Fibroblast of skin of right quadriceps (primary cell): ENCODE measurements at regions not wholly inside any gene's neighbourhood (a gene's known extent, or its start where the extent isn't known, plus 50 kb on each side); places are given as distances from the start of the nearest gene placed in this dataset.
"Not testable (repeated sequence)": the region's sequence is repeated elsewhere in the genome, so short reads cannot be mapped to it uniquely, and the experiment has no call there.

Experiments
- DNase-seq: peaks from one replicate; pipeline ENCODE4 v3.0.0-alpha.2; 2013

GRCh38 chr4:128688033-128688721, 121.3 kb upstream of the JADE1 start:
- DNase-seq = no peak

DNA sequence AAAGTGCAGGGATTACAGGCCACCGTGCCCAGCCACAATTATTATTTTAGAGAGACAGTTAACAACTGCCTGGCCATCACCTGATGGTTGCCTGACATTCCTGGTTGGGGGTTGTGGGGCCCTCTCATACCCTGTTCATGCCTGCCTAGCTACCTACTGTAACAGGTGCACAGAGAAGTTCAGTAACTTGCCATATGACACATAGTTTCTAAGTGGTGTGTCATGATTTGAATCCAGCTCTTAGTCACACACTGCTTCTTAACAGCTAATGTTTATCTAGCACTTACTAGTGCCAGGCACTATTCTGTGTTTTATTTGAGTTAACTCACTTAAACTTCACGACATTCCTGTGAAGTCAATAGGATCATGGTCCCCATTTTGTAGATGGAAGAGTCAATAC, 122.7 kb upstream of the JADE1 start:
- no peak for DNase-seq

DNA sequence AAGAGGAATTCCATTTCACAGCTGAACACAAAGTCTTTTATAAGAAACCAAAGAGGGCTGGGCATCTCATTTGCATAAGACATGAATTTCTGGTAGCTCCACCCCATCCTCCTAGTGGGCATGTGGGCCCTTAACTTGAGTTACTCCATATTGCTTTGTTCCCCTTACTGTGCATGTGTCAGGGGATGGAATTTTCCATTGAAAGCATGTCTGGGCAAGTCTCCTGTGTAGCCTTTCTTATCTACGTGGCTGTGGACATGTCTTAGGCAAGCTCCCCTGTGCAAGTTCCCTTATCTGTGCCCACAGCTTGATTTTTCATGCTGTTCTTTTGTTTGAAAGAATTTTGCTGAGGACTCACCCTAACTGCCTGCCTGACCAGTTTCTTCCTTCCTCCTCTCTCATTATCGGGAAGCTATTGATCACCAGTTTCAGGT, 123.5 kb upstream of the JADE1 start:
- DNase-seq = no peak

DNA sequence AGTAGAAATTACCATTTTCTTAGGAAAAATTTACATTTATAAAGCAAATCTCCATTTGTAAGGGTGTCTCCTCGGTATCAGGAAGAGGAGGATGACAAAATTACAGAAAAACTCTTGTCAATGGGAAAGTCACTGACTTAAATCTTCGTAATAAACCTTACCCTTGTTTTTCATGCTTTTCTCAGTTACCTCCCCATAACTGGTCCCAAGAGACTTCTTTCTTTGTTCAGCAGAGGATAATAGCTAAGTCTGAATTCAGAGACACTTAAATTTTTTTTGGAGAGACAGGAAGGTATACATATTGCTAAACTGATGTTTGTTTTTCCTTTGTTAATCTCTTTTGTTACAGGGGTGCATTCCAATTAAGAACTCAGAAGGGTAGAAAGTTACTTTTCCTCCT, 125.5 kb upstream of the JADE1 start:
- no peak for DNase-seq

GRCh38 chr4:128682942-128683666, 126.4 kb upstream of the JADE1 start:
- no peak for DNase-seq

DNA sequence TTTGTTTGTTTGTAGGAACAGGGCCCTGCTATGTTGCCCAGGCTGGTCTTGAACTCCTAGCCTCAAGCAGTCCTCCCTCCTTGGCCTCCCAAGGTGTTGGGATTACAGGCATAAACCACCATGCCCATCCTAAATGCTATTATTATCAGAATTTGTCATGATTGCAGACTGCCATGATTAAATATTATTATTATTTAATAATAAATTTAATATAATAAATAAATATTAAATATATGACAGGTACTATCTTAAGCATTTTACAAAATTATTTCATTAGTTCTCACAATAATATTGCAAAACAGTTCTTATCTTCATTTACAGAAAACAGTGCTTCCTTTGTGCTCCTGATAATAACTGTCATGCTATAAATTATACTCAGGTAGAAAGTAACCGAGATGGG, 133.4 kb upstream of the JADE1 start:
- no peak for DNase-seq

- no peak for DNase-seq
Measured at GRCh38 chr4:128675083-128675482, 134.4 kb upstream of the JADE1 start.

GRCh38 chr4:128673159-128673558, 136.3 kb upstream of the JADE1 start:
- not testable (repeated sequence) for DNase-seq

DNA sequence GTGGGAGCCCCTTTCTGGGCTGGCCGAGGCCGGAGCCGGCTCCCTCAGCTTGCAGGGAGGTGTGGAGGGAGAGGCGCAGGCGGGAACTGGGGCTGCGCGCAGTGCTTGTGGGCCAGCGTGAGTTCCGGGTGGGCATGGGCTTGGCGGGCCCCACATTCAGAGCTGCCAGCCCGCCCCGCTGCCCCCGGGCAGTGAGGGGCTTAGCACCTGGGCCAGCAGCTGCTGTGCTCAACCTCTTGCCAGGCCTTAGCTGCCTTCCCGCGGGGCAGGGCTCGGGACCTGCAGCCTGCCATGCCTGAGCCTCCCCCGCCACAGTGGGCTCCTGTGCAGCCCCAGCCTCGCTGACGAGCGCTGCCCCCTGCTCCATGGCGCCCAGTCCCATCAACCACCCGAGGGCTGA, 136.9 kb upstream of the JADE1 start:
- not testable (repeated sequence) for DNase-seq

- DNase-seq = no peak
Measured at GRCh38 chr4:128670513-128670912, 139.0 kb upstream of the JADE1 start.

DNA sequence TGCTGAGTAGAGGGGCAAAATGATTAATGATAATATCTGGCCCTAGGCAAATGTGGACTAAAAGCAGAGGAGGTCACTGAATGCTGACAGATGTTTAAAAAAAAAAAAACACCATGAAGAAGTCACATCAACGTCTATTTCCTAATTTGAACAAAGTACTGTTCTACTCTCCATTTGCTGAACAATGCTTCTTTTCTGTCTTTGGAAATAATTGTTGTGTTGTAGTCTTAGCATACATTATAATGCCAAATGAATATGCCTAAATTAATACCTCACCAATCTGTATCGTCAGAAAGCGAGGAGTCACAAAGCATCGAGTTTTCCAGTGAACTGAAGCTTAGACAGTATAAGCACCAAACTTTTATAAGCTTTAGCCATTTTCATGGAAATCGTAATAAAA, 140.9 kb upstream of the JADE1 start:
- DNase-seq = no peak

- no peak for DNase-seq
Measured at GRCh38 chr4:128665514-128665913, 144.0 kb upstream of the JADE1 start.

- DNase-seq = no peak
Measured at GRCh38 chr4:128663325-128663724, 146.2 kb upstream of the JADE1 start.

DNA sequence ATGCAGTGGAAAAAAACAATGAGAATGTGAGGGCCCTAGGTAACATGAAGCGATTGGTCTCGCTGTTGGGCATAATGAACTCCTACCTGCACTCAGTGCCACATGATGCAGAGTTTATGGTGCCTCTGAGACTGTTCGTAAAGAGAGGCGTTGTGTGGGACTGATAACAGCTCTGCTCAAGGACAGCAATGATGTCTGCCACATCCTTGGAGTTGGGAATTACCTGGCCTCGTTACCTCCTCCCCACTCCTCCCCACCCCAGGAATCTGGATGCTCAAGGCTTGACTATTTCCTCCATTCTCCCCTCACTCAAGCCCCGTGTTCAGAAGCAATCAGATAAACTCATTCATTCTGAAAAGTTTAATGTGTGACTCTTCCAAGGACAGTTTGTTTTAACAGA, 148.0 kb upstream of the JADE1 start:
- no peak for DNase-seq

DNA sequence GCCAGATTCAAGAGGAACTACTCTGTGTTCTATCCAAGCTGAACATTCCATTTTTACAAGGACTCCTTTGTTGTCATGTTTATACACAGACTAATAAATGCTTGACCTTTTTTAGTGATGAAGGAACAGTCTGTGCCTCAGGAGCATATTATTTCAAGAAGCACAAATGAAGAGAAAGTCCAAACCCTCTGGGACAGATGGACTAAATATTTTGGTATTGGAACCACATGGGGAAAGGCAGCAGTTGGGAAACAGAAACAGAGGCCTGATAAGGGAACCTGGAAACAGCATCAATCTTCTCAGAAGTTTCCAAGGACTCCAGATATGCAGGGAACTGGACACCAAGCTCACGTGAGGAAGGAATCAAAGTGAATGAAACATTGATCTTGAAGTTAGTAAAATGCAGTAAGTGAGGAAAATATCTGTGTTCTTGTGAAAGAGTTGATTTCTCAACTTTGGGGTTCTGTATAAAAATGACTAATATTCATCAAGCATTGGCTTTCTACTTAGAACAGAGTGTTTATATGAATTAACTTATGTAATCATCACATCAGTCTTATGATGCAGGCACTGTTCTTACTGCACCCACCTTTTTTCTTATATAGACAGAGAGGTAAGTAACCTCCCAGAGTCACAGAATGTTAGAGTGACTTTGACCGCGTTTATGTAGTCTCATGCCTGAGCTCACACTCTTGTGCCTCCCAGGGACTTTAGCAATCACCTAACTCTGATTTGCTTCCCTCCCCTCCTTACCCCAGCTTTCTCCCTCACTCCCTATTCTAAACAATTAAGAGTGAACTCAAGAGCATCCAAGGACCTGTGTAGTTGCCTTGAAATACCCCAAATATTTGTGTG, 148.9 kb upstream of the JADE1 start:
- DNase-seq = peak; percentile 26

DNA sequence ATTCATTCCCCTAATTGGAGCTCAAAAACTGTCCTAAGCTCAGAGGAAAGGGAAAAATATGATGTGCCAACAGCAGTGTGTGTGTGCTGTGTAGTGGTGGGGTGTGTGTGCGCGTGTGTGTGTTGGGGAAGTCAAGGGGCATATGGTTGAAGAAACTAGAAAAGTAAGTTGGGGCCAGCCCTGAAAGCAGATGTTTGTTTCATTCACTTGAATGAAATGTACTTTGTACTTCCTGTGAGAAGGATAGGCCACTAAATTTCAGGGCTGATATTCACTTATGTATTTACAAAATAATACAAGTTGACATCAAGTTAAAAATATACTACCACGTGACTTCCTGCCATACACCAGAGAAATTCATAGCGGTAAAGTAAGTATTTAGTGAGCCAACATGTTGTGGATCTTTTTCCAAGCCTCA, 151.3 kb upstream of the JADE1 start:
- DNase-seq = peak; percentile 14

GRCh38 chr4:128657638-128658037, 151.9 kb upstream of the JADE1 start:
- DNase-seq = no peak

DNA sequence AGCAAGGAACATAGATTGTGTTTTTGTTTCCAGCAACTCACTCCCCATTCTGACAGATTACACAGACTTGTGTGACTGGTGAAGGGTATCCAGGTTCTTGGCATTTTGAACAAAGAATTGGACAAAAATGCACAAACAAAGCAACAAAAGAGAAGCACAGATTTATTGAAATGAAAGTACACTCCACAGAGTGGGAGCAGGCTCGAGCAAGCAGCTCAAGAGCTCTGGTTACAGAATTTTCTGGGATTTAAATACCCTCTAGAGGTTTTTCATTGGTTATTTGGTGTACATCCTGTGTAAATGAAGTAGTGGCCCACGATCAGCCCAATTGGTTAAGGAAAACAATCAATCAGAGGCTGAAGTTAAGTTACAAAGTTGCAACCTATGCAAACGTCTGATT, 155.0 kb upstream of the JADE1 start:
- no peak for DNase-seq

GRCh38 chr4:128653527-128654444, 155.7 kb upstream of the JADE1 start:
- peak; percentile 33 for DNase-seq

GRCh38 chr4:128649575-128650205, 159.8 kb upstream of the JADE1 start:
- DNase-seq = peak; percentile 69

GRCh38 chr4:128649161-128649560, 160.3 kb upstream of the JADE1 start:
- DNase-seq = no peak

GRCh38 chr4:128648021-128648420, 161.5 kb upstream of the JADE1 start:
- no peak for DNase-seq
